Heart left ventricle (tissue), 16 donors: ENCODE measurements at regions not wholly inside any gene's neighbourhood (a gene's known extent, or its start where the extent isn't known, plus 50 kb on each side); places are given as distances from the start of the nearest gene placed in this dataset.

Experiments used
- ATAC-seq, 4 donors: fragments of 200-7000 bp; cut with Tn5 transposase; one replicate each; pipeline ENCODE4 v1.9.1; 2020 to 2022; ENCODE audit warnings: moderate library complexity in 4 of 4, mild to moderate bottlenecking in 3 of 4, moderate number of reproducible peaks in 1 of 4
- DNase-seq, 5 donors: peaks; one replicate each; pipeline ENCODE4 v3.0.0-alpha.2; 2020
- H3K27ac ChIP-seq, 12 donors: fragments of 200-600 bp; sonication (generic) in 4 of 12; one replicate each; pipeline versions ENCODE4 v1.5.0 to v1.8.0; 2016 to 2022; ENCODE audit warnings: mild to moderate bottlenecking in 2 of 12
- H3K27me3 ChIP-seq, 9 donors: fragments of 200-600 bp; sonication (generic) in 2 of 9; one replicate each; pipeline versions ENCODE4 v1.5.1 to v1.8.0; 2016 to 2022; ENCODE audit warnings: mild to moderate bottlenecking in 3 of 9
- H3K36me3 ChIP-seq, 9 donors: fragments of 200-600 bp; sonication (generic) in 2 of 9; one replicate each; pipeline versions ENCODE4 v1.5.0 to v1.8.0; 2018 to 2022; ENCODE audit warnings: mild to moderate bottlenecking in 2 of 9
- H3K4me1 ChIP-seq, 12 donors: fragments of 200-600 bp; sonication (generic) in 4 of 12; one replicate each; pipeline versions ENCODE4 v1.5.0 to v1.8.0; 2016 to 2022; ENCODE audit warnings: mild to moderate bottlenecking in 3 of 12
- H3K4me3 ChIP-seq, 12 donors: fragments of 200-600 bp; sonication (generic) in 4 of 12; one replicate each; pipeline versions ENCODE4 v1.5.0 to v1.8.0; 2017 to 2022; ENCODE audit warnings: mild to moderate bottlenecking in 9 of 12, moderate library complexity in 4 of 12
- H3K9me3 ChIP-seq, 12 donors: fragments of 200-600 bp; sonication (generic) in 4 of 12; one replicate each; pipeline versions ENCODE4 v1.5.0 to v1.8.0; 2016 to 2022; ENCODE audit warnings: mild to moderate bottlenecking in 1 of 12
- POLR2A ChIP-seq, 2 donors: fragments of 450-650 bp; IDR thresholded peaks; one replicate each; pipeline ENCODE4 v1.6.1; 2017; ENCODE audit warnings: antibody characterized with exemption in 2 of 2, mild to moderate bottlenecking in 2 of 2, moderate library complexity in 2 of 2
- WGBS, 4 donors: extraction: QIAGEN DNeasy Blood & Tissue Kit in 2 of 4; methylation state at CpG; one replicate each; pipeline versions ENCODE4 v1.1.5 to v1.1.7; 2013 to 2018; 5-methylcytosine and 5-hydroxymethylcytosine counted together
- intact Hi-C, 10 donors: fragments of 100-400 bp; cut with DNase I; formaldehyde crosslinking; loops; one replicate each; pipeline versions ENCODE4 v1.11.1 to v1.14.2; 2022
- TF ChIP-seq, protein P1 (sequence below), 12 donors: fragments of 200-600 bp; sonication (generic) in 4 of 12; IDR thresholded peaks; one replicate each; pipeline versions ENCODE4 v1.5.0 to v1.8.0; 2018 to 2022; ENCODE audit warnings: antibody characterized with exemption in 12 of 12, mild to moderate bottlenecking in 5 of 12
- donor health status: ischemic (EF 13 %, LVEDD 7.1; RV severe dilation, severe dysfunction).
- donor health status: healthy with polysubstance abuse.
- donor health status: DM: no; HTN: yes; CAD: no.
- donor health status: DM: no; HTN: no; CAD: no.
- donor health status: ischemic (EF 25% LVEDD 6.9; RV normal size, moderate dysfunction).
- donor health status: ischemic (EF 25% LVEDD 5.7; RV mildly dilated, moderate dysfunction).
- donor health status: healthy.
- donor health status: DM: yes; HTN: yes; CAD: no.
- donor health status: ischemic (EF 35%, LVEDD 5.7; RV mildly dilated, moderate dysfunction).
- donor health status: nonischemic (EF 11% LVEDD 7.7; RV severe dilation, severe dysfunction).
- donor health status: DM: yes; HTN: yes; CAD: no.
- donor health status: PGD.
- donor health status: ischemic (EF 29% LVEDD 5.4; RV normal size, mild dysfunction).
- donor health status: nonischemic (EF 23%, LVEDD 6.1; RV moderate dilation, normal function).

DNA sequence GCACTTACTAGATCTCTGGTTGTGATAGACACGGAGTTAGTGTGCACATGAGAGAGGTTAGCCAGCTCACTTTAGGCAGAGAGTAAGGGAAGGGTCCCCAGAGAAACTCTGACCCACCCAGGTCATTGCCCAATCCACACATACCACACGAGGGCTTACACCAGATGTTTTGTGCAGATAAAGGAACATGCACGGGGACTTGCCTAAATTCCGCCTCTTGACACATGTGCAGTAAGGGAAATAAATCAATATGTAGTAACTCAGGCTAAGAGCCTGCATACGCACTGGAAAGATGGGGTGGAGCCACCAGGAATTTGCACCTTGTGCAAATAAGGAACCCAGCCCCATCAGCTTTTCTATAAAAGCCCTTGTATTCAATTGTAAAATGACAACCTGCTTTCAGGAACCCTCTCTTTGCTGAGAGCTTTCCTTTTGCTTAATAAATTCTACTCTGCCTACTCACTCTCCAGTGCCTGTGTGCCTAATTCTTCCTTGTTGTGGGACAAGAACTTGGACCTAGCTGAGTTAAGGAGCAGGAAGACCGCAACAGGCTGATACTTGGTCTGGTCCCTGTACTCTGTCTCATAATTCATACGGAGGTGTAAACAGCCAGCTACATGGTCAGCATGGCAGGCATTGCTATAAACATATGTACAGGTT lies 120.2 kb downstream of the EMP1 start:
- Histone ChIP-seq H3K36me3 (no peaks in the 10 kb centered on the region), H3K27ac (no peak overlapping the region), H3K27me3 (no peaks in the 10 kb centered on the region), H3K9me3 (peaks cover 0 to 15% (median 0%) of the 10 kb centered on the region in 12 donors), H3K4me1 (no peaks in the 10 kb centered on the region), H3K4me3 (no peak overlapping the region)
- ATAC-seq, result no peak
- no peak for DNase-seq
- TF ChIP-seq, protein P1, sequence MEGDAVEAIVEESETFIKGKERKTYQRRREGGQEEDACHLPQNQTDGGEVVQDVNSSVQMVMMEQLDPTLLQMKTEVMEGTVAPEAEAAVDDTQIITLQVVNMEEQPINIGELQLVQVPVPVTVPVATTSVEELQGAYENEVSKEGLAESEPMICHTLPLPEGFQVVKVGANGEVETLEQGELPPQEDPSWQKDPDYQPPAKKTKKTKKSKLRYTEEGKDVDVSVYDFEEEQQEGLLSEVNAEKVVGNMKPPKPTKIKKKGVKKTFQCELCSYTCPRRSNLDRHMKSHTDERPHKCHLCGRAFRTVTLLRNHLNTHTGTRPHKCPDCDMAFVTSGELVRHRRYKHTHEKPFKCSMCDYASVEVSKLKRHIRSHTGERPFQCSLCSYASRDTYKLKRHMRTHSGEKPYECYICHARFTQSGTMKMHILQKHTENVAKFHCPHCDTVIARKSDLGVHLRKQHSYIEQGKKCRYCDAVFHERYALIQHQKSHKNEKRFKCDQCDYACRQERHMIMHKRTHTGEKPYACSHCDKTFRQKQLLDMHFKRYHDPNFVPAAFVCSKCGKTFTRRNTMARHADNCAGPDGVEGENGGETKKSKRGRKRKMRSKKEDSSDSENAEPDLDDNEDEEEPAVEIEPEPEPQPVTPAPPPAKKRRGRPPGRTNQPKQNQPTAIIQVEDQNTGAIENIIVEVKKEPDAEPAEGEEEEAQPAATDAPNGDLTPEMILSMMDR (IDR thresholded peaks at IDR 0.05), result no peak
- TF ChIP-seq POLR2A (IDR thresholded peaks at IDR 0.05), result no peak
- WGBS, 4 donors, result 77 to 83% (median 80%) methylated on average over 7 of the region's 7 CpGs
- intact Hi-C loops, result no loop called here

GRCh38 chr12:13313886-13314285 lies 117.4 kb downstream of the EMP1 start:
- Histone ChIP-seq H3K4me1 (no peaks in the 10 kb centered on the region), H3K27me3 (no peaks in the 10 kb centered on the region), H3K9me3 (peaks cover 0 to 15% (median 0%) of the 10 kb centered on the region in 12 donors), H3K27ac (no peak overlapping the region), H3K4me3 (no peak overlapping the region), H3K36me3 (no peaks in the 10 kb centered on the region)
- no peak for TF ChIP-seq POLR2A (IDR thresholded peaks at IDR 0.05)
- TF ChIP-seq, protein P1 (IDR thresholded peaks at IDR 0.05), result no peak
- intact Hi-C loops, result no loop called here
- DNase-seq, result no peak
- no peak for ATAC-seq
- WGBS, 4 donors, result 89 to 96% (median 92%) methylated on average over 2 of the region's 2 CpGs

DNA sequence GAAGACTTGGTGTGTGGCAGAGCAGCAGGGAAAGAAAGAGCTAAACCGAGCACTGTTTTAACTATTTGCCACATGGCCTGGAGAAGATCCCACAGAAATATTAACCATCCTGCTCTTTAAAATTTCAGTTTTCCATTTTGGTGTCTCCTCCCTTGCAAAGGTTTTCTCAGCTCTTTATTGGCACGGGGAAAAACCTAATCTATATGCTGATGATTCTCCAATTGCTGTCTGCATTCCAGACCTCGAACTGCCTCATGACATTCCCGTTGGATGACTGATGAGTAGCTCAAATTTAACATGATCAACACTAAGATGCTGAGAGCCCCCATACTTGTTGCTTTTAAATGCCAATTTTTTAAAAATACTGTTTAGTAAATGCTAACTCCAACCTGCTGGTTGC lies 115.0 kb downstream of the EMP1 start:
- peaks cover 0 to 4% (median 0%) of the 10 kb centered on the region in 12 donors for H3K9me3 ChIP-seq
- H3K4me3 ChIP-seq, result no peak overlapping the region
- H3K36me3 ChIP-seq, result no peaks in the 10 kb centered on the region
- DNase-seq (no peak), ATAC-seq (no peak)
- WGBS, 4 donors, result 49 to 61% (median 55%) methylated on average over 4 of the region's 4 CpGs
- H3K4me1 ChIP-seq, result no peaks in the 10 kb centered on the region
- intact Hi-C loops, result no loop called here
- no peak overlapping the region for H3K27ac ChIP-seq
- TF ChIP-seq, protein P1 (IDR thresholded peaks at IDR 0.05), result no peak
- TF ChIP-seq POLR2A (IDR thresholded peaks at IDR 0.05), result no peak
- peaks cover 0 to 4% (median 0%) of the 10 kb centered on the region in 9 donors for H3K27me3 ChIP-seq

DNA sequence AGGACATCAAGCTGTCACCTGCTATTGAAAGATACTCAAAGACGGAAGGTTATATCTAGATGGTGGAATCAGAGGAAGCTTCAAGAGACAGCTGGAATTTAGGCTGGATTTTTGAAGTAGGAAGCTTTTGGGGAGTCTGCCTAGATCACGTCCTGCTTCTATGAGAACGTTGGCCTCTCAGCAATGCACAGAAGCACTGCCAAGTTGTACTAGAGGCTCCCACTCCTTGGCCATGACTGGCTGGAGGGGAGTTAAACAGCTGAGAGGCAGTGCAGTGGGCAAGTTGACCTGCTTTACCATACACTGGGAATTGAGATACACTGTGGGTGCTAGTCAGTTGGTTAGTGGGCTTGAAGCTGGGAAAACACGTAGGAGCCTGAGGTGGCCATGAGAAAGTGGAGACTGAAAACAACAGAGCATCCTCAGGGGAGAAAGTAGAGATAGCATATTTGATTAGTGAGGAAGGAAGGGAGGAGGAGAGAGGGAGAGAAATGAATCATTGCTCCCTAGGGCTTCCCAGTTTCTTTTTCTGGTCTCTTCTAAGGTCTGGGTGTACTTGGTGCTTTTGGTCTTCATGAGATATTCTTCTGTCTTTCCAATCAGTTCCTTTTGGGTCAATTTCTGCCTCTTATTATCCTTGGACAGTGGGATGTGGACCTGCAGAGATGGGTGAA lies 110.8 kb downstream of the EMP1 start:
- Histone ChIP-seq H3K4me1 (no peaks in the 10 kb centered on the region), H3K27me3 (peaks cover 0 to 4% (median 0%) of the 10 kb centered on the region in 9 donors), H3K27ac (no peak overlapping the region), H3K4me3 (no peak overlapping the region), H3K36me3 (no peaks in the 10 kb centered on the region), H3K9me3 (no peaks in the 10 kb centered on the region)
- DNase-seq (no peak), ATAC-seq (peak in 1 of 4 donors; percentile 42)
- TF ChIP-seq POLR2A (IDR thresholded peaks at IDR 0.05), result no peak
- TF ChIP-seq, protein P1 (IDR thresholded peaks at IDR 0.05), result no peak
- intact Hi-C loops, result no loop called here
- 46 to 62% (median 55%) methylated on average over 4 of the region's 4 CpGs for WGBS, 4 donors
